A673 (cell line): ENCODE measurements at regions not wholly inside any gene's neighbourhood (a gene's known extent, or its start where the extent isn't known, plus 50 kb on each side); places are given as distances from the start of the nearest gene placed in this dataset.

Experiments used
- CTCF ChIP-seq: fragments of 300-800, 200-600 bp; sonication (generic); conservative IDR thresholded peaks from 2 replicates; pipeline ENCODE4 v1.5.1; 2017; ENCODE audit warnings: low read depth, mild to moderate bottlenecking, antibody characterized with exemption, low read length, moderate library complexity, mixed read lengths
- EZH2 ChIP-seq: fragments of 200-600 bp; sonication (generic); IDR thresholded peaks from 2 replicates; pipeline ENCODE4 v1.6.1; 2017; ENCODE audit warnings: borderline replicate concordance, low read depth, mild to moderate bottlenecking, mixed read lengths, antibody characterized with exemption, low read length; ENCODE audit not compliant: poor library complexity, severe bottlenecking

GRCh38 chr1:25117233-25117823 is 115.0 kb downstream of the SYF2 start:
- TF ChIP-seq CTCF: peak; percentile 35; the same call in 1 of the 2 replicates
- no peak for TF ChIP-seq EZH2
